ENCODE measurements at regions not wholly inside any gene's neighbourhood (a gene's known extent, or its start where the extent isn't known, plus 50 kb on each side); places are given as distances from the start of the nearest gene placed in this dataset.
"Not testable (repeated sequence)": the region's sequence is repeated elsewhere in the genome, so short reads cannot be mapped to it uniquely, and the experiment has no call there.

DNA sequence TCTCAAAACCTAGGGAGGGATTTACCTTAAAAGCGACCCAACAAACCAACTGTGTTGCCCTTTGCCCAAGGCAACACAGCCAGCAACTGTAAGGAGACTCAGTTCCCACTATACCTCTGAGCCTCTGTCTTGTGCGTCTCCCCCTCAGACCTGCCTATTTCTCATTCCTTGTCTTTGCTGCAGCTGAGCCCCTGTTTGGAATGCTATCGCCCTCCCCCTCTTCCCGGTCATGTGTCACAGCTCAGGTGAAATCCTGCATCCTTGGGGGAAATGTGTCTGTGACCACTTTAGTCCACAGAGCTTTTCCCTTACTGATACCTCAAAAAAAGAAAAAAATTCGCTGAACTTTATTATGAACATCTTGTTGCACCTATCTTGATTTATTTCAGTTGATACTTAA lies 52.0 kb upstream of the LRIG1 start:
- no peak for FAIRE-seq

GRCh38 chr3:66553441-66554113 lies 52.8 kb upstream of the LRIG1 start:
- FAIRE-seq, result no peak

GRCh38 chr3:66554178-66554577 lies 53.4 kb upstream of the LRIG1 start:
- peak; percentile 15 for FAIRE-seq

- no peak for FAIRE-seq
These were observed 54.5 kb upstream of the LRIG1 start for GRCh38 chr3:66555214-66555844.

DNA sequence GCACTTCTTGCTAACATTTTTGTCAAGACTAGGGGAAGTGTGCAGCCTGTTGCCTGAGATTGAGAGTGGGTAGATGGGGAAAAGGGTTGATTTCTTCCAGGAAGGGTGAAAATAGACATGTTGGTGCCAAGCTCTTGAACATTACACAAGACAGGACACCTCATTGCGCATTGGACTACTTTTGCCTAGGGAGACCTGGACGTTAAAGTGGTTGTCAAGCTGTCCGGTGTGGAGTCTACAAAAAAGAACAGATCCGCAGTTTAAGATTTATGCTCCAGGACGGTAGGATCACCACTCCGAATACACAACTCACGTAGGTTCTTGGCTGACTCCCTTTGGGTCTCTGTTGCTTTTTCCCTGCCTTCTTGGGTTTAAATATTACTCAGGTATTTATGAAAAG lies 56.3 kb upstream of the LRIG1 start:
- no peak for FAIRE-seq

DNA sequence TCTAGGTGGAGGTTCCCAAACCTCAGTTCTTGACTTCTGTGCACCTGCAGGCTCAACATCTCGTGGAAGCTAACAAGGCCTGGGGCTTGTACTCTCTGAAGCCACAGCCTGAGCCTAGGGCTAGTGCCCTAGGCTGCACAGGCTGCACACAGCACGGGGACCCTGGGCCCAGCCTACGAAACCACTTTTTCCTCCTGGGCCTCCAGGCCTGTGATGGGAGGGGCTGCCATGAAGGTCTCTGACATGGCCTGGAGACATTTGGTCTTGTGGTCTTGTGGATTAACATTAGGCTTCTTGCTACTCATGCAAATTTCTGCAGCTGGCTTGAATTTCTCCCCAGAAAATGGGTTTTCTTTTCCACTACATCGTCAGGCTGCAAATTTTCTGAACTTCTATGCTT lies 59.1 kb upstream of the LRIG1 start:
- not testable (repeated sequence) for FAIRE-seq

GRCh38 chr3:66561367-66561766 lies 60.5 kb upstream of the LRIG1 start:
- no peak for FAIRE-seq

DNA sequence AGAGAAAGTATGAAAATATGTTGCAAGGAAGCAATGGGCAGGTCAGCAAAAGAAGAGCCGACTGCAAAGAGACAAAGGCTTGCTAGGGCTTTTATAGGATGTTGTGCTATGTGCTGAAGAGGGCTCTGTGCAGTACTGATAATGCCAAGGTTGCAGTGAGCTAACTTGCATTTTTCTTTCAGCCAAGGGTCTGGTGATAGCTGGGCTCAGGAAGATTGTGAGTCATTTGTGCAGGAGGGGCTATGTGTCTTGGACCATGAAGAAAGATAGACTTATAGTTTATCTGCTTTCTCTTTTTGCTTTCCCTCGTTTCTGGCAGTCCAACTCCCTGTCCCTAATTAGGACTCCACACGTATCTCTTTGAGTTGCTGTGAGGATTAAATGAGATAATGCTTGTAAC lies 64.5 kb upstream of the LRIG1 start:
- no peak for FAIRE-seq

GRCh38 chr3:66567077-66567476 lies 66.3 kb upstream of the LRIG1 start:
- FAIRE-seq, result no peak

- no peak for FAIRE-seq
These were observed 71.4 kb upstream of the LRIG1 start for GRCh38 chr3:66572090-66572675.

DNA sequence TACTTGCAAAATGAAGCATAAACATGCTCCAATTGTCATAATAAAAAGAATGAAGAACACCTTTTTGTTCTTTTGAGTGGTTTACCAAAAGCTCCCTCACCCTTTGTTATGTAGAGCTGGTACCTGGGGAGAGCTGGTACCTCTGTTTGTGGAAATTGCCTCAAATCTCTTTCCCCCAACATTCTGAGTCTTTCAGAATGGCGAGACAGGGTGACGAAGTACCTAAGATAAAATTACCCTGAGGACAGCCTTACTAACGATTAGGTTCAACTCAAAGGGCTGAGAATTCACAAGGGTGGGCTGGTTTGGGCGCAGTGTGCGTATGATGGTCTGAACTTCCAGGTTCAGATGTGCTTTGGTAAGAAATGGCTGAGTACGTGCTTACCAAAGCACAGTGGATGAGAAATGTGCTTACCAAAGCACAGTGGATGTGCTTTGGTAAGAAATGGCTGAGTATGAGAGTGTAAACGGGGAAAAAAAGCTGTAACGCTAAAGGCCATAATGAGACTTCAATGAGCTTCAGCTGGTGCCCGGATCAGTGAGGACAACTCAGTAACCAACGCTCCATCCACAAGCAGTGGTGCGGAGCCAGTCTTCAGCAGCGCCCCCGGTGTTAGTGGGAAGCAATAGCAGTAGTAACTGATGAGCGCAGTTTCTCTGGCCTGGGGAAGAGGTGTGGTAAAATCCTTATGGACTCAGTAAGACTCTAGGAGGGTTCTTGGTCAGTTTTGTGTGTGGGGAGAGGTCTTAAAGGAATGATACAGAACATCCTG lies 72.3 kb upstream of the LRIG1 start:
- no peak for FAIRE-seq

DNA sequence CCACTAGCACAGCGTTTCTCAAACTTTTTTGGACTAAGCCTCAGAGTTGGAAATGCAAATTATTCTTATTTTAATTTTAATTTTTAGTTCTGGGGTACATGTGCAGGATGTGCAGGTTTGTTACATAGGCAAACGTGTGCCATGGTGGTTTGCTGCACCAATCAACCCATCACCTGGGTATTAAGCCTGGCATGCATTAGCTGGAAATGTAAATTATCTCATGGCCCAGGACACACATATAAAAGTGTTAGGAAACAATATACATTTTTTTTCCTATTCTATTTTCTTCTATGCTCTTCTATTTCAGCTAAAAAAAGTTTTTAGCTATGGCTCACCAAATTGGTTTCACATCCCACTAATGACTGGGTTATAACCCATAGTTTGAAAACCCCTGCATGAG lies 73.3 kb upstream of the LRIG1 start:
- FAIRE-seq, result no peak

DNA sequence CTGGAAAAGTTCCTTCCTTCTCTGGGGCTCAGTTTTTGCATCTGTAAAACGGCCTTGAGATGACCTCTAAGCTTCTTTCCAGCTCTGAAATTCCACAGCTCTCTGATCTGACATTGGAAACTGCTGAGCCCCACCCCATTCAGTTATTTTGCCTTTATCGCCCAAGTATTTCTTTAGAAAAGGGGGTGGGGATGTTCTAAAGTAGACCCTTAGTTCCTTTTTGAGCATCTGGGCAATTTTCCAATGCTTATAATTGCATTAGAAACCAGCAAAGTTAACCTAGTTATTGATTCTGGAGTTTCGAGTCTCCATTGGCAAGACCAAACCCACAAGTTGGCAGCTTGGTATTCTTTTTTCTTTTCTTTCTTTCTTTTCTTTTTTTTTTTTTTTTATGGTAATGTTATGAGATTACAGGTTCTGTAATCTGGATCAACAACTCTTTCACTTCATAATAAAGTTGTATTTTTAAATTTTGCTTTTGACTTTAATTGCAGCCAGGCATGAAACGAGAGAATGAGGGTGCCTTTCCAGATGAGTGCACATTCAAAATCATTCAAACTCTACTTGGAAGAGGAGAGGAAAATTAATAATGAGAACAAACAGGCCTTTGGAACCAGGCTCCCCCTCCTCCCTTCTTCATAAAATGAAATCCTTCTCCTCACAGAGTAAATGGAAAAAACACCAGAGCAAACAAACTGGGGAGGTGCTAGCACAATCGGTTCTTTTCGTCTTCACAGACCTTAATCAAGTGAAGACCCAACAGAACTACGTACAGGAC lies 76.8 kb upstream of the LRIG1 start:
- FAIRE-seq, result peak; percentile 82

DNA sequence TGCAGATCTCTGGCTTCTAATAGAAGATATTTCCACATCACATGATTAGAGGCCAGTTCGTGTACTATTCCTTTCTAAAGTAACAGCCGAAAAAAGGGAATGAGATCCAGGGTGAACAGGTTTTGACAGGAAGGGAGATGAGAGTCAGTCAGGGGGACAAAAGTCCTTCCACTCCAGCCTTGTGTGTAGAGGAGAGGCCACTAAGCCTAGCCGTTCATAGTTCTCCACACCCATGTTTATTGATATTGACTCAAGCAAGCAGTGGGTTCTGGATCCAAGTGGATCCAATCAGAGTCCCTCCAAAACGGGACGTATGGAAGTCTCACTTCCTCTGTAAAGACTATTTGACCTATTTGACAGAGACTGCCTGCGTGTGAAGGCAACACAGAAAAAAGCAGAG lies 80.4 kb upstream of the LRIG1 start:
- no peak for FAIRE-seq

- FAIRE-seq, result no peak
These were observed 82.0 kb upstream of the LRIG1 start for GRCh38 chr3:66582721-66583423.

GRCh38 chr3:66583424-66584040 lies 82.7 kb upstream of the LRIG1 start:
- no peak for FAIRE-seq

GRCh38 chr3:66585520-66586095 lies 84.8 kb upstream of the LRIG1 start:
- FAIRE-seq, result no peak

GRCh38 chr3:66586853-66587252 lies 86.0 kb upstream of the LRIG1 start:
- no peak for FAIRE-seq

- FAIRE-seq, result no peak
These were observed 87.6 kb upstream of the LRIG1 start for GRCh38 chr3:66588340-66588847.

DNA sequence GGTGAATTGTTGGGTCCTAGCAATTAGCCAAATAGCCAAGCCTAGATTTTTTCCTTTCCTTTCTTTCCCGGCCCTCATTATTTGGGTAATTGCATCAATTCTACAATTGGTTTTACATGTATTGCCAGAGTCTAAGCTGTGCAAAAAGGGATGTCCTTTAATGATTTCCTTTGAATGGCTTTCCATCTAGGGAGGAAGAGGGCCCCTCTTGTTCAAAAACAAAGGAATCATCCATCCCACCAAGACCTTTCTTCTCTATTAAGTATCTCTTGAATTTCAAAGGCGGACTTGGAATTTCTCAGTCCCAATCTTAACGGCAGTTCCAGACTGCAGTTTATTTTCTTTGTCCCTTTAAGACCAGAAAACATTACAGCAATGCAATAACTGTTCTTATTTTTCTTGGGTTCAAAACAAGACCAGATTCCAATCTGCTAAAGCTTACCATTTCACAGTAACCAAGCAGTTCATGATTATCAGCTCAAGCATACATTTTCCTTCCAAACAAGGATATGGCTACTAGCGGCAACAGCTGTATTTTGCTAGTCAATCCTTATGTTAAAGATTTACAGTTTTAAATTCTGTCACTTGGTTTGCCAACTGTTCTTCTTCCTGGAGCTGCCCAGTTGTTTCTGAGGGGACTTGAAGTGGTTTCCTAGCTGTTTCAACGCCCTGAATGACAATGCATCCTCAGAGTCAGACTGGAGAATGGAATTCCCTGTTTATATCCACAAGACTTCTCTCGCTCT lies 91.4 kb upstream of the LRIG1 start:
- FAIRE-seq, result no peak
